Activated CD4-positive, alpha-beta T cell treated with anti-CD3 and anti-CD28 coated beads, Interleukin-2, Interleukin-4, amounts not matched to agents 100 ng/mL and 50 ng/mL, durations not matched to agents 16 hours and 8 hours (primary cell): ENCODE measurements at regions not wholly inside any gene's neighbourhood (a gene's known extent, or its start where the extent isn't known, plus 50 kb on each side); places are given as distances from the start of the nearest gene placed in this dataset.
"Not testable (repeated sequence)": the region's sequence is repeated elsewhere in the genome, so short reads cannot be mapped to it uniquely, and the experiment has no call there.

ENCODE experiments used
- DNase-seq: peaks from one replicate; pipeline ENCODE4 v3.0.0-alpha.2; 2020; ENCODE audit warnings: low spot score

DNA sequence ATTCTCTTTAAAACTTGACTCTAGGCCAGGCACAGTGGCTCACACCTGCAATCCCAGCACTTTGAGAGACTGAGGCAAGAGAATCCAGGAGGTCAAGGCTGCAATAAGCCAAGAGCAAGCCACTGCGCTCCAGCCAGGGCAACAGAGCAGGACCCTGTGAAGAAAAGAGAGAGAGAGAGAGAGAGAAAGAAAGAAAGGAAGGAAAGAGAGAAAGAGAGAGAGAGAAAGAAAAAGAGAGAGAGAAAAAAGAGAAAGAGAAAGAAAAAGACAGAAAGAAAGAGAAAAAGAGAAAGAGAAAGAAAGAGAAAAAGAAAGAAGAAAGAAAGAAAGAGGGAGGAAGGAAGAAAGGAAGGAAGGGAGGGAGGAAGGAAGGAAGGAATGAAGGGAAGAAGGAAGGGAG, 76.7 kb downstream of the RIN2 start:
- DNase-seq = no peak

DNA sequence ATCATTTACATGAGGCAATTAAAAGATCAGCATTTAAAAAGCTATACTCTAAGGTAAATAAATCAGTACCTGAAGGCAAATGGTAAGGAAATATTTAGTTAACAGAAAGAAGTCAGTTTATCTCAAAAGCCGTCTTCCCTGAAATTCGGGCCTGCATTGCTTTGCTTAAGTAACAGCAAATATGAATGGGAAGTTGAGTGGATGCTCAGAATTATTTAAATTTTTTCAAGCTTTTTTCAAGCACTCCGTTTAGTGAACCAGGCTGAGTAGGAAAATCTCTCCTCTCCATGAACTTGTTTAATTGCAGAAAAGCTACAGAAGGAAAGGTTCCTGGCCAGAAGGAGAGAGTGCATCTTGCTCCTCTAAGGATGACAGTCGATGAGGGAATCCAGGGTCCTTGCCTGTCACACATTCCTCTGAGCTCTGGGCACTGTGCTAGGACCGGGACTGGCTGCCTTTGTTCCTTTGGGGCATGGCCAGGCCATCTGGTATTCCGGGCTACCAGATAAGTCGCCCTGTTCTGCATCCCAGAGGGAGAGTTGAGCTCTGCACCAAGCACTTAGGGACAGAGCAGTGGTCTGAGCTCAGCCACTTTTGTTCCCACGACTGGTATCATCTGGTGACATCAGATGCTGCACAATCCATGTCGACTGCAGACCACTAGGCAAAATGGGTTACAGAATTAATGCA, 77.6 kb downstream of the RIN2 start:
- DNase-seq = no peak

DNA sequence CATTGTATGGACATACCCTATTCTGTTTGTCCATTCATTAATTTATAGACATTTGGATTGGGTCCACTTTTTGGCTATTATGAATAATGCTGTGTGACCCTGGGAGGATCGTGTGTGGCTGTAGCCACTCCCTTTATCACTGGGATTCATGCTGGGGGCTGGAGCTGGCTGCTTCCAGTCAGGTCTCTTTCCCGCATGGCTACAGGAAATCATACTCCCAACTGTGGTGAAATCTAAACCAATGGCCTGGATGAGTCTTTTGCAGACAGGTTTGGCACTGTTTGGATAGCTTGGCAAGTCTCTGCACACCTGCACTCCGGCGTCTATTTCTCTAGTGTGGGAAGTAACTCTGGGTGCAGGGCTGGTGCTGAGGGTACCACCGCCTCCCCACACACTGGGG, 80.4 kb downstream of the RIN2 start:
- DNase-seq = no peak

DNA sequence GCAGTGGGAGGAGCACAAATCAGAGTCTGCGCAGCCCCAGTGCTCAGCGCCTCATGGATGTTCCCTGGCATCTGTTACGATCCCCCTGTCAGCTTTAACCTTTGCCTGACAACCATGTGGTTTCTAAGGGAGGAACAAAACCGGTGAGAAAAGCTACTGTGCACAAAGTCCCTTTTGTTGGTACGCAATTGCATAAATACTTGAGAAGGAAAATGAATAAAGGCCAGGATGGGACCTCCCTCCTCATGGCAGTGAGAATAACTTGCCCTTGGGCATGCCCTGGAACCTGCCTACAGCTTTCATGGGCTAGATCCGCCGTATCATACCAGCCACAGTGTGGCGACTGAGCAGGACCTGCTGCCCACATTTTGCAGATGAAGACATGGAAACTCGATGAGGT, 81.0 kb downstream of the RIN2 start:
- DNase-seq = no peak

DNA sequence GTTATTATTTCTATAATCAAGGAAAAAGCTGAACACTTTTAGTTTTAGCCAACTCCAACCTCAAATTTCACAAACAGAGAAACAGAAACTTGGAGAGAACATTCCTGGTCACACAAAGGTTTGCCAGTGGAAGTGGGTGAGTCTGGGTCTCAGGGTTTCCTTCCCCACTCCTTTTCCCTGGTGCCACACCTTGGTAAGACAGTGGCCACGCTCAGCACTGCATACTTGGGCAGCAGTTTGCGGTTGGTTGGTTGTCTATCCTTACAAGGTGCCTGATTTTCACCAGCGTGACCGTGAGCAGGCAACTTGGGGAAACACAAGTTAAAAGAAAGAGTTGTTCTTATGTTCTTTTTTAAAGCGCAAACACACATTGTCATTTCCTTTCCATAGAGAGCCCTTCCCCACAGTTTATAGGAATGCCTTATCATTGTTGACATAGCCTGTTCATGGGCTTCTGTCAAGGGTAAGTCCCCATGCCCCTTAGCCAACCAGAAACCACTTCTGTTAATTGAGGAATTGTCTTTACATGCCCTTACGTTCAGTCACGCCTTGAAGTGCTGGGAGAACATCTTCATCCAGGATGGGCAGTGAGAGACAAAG, 82.2 kb downstream of the RIN2 start:
- DNase-seq = no peak

DNA sequence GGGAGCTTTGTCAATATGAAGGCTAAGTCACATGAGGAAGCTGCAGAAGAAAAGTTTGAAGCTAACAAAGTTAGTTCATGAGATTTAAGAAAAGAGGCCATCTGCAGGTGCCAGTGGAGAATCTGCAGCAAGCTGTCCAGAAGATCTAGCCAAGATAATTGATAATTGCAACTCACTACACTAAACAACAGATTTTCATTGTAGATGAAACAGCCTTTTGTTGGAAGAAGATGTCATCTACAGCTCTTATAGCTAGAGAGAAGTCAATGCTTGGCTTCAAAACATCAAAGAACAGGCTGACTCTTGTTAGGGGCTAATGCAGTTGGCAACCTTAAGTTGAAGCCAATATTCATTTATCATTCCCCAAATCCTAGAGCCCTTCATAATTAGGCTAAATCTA, 83.7 kb downstream of the RIN2 start:
- no peak for DNase-seq

DNA sequence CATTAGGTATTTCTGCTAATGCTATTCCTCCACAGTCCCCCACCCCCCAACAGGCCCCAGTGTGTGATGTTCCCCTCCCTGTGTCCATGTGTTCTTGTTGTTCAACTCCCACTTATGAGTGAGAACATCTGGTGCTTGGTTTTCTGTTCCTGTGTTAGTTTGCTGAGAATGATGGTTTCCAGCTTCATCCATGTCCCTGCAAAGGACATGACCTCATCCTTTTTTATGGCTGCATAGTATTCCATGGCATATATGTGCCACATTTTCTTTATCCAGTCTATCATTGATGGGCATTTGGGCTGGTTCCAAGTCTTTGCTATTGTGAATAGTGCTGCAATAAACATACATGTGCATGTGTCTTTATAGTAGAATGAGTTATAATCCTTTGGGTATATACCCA, 86.8 kb downstream of the RIN2 start:
- DNase-seq = not testable (repeated sequence)

DNA sequence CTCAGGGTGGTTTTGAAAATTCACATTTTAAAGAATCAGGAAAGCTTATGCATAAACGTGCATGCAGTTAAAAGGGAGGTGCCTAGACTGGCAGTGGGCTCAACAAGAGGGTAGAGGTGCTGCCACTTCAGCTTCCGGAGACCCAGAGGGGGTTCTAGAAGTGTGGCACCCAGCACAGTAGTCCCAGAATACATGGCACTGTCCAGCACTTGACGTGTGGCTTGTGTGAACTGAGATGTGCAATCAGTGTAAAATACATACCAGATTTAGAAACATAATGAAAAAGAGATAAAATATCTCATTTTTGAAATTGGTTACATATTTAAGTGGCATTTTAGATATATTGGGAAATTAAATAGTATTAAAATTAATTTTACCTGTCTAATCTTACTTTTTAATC, 89.3 kb downstream of the RIN2 start:
- DNase-seq = no peak

DNA sequence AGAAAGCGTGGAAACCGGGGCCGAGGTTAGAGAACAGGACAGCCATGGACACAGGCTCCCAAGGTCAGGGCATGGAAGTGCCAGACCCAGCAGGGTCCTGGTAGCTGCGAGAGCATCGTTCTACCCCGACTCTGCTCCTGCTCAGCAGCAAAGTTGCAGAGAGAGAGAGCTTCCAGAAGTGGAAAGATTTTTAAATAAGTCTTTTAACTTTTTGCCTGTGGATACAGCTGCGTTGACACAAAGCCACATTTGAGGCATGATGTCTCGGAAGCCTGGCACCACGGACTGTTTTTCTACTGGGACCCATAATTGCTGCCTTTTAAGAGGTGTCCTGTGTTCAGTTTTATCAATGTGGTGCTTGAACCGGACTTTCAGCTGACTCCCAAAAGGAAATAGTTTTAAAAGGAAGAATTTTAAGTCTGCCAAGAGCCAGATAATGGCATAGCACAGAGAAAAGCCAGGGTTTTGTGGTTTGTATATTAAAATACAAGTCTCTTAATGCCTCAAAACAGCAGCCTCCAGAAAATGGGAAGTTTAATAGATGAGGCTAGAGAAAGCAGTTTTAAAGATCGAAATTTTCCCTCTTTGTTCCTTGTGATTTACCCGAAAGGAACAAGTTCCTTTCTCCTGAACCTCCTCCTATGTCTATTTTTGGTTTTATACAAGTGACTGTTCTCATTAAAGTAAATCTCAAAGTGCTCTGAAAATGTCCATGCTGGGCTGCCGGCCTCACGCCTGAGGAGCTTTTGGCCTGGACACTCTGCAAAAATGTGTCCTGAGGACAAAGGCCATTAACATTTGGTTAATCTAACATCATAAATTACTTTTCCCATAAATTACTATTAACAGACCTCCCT, 91.5 kb downstream of the RIN2 start:
- no peak for DNase-seq

DNA sequence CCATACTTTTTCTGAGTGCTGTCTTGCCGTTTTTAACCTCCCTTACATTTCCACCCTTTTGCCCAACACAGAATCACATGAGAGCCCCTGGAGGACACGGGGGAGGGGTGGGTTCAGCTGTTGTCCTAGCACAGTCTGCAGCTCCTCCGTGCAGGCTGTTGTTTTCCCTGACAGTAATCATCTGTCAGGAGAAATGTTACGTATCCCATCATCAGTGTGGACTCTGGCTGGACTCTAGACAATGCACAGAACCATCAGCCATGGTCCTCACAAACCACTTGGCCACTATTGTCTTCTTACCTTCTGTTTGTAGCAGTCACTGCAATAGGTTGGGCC, 92.1 kb downstream of the RIN2 start:
- DNase-seq = no peak

DNA sequence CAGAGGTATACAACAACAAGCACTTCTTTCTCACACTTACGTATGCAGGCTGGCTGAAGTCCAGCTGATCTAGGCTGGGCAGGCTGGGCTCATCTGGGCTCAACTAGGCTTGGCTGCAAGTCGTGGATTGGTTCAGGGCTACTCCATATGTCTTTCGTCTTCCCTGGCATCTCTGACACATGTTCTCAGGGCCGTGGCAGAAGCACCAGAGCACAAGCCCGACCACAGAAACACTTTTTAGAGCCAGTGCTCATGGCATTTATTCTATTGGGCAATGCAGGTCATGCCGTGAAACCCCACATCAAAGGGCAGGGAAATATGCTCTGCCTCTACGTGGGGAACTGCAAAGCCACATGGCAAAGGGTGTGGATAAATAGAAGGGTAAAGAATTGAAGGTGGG, 93.8 kb downstream of the RIN2 start:
- no peak for DNase-seq

DNA sequence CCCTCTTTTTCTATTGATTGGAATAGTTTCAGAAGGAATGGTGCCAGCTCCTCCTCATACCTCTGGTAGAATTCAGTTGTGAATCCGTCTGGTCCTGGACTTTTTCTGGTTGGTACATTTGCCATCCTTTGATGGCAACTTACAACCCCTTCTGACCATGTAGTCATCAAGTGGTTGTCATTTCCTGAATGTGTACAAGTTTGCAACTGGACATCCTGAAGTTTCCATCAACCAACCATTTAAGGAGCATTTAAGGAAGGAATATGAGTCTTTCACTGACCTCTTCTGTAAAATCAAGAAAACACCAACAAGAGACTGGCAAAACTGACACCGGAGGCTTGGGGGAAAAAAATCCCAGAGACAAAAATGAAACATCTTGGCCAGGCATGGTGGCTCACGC, 97.4 kb downstream of the RIN2 start:
- DNase-seq = no peak

DNA sequence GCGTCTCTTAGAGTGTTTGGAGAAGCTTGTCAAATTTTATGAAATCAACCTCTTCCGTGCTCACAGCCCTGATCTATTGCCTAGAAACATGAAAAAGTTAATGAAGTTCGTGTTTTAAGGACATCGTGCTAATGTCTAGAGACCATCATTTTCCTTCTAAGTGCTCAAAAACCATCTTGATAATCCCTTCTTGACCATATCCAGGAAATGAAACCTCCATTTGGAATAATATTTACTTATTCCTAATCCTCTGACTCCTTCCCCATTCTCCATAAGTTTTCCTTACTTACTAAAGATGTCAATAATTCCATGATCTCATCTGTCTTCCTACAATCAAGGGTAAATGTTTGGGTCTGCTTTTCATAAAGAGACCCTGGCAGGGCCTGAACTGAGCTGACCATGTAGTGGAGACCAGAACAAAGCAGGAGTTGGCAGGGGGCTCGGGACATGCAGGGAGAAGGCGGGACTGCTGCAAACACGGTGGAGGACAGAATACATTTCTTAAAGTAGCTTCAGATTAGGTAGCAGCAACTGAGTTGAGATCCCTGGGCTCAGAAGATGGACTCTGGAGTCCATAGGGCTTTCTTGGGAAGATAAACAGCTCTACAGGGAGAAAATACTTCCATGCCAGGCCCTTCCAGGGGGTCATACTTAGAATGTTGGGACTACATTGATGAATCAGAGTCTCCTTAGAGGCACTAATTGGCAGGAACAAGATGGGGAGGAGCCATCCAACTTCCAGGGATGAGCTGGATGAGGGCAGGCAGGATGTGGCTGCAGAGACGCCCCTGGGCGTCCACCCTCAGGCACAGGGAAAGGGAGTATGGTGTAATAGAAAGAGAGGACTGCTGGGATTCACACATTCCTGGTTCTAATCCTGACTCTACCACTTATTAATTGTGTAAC, 100.7 kb downstream of the RIN2 start:
- DNase-seq = no peak

DNA sequence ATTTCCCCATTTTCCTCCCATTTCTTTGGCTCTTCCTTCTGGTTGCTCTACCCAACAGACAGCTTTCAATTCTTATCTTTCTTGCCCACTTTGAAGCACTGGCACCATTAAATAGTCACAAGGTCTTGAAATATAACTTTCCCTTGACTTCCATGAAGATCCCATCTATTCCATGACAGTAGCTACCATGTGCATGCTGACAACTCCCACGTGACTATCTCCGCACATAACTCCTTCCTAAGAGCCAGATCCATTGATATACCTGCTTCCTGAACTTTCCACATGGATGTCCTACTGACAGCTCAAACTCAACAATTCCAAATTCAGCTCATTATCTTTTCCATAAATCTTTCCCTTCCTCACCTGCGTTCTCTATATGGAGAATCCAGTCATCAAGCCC, 101.4 kb downstream of the RIN2 start:
- DNase-seq = no peak

DNA sequence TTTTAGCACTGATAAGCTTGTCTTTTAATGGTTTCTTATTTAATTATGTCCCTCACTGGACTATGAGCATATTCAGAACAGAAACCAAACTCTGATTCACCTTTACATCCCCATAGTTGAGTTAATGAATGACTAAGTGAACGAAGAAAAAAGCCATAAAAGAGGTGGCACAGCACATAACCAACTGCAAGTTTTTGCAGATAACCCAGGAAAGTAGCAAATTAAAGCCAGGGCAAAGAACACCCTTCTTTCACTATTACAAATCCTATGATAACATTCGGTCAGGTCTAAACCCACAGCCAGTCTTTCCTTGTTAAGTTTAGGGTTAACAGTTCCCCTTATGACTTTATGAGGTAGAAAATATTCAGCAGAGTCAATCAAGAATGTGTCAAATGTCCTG, 102.7 kb downstream of the RIN2 start:
- DNase-seq = peak; percentile 53

DNA sequence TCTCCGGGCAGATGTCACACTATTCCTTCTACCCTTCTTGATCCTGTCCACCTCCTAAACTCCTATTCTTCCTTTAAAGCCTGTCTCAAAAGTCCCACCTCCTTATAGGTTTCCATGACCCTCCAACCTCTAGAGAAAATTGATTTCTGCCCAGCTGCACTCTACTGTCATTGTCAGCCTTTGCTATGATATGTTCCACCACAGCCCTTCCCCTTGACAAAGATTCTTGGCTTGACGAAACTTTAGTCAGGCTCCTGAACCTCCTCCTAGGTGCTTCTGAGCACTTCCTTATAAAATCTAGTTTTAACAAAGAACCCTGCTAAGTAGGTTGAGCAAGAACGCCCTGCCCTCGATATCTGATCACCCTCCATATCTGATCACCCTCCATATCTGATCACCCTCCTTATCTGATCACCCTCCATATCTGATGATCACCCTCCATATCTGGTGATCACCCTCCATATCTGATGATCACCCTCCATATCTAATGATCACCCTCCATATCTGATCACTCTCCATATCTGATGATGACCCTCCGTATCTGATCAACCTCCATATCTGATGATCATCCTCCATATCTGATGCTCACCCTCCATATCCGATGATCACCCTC, 103.2 kb downstream of the RIN2 start:
- DNase-seq = no peak

DNA sequence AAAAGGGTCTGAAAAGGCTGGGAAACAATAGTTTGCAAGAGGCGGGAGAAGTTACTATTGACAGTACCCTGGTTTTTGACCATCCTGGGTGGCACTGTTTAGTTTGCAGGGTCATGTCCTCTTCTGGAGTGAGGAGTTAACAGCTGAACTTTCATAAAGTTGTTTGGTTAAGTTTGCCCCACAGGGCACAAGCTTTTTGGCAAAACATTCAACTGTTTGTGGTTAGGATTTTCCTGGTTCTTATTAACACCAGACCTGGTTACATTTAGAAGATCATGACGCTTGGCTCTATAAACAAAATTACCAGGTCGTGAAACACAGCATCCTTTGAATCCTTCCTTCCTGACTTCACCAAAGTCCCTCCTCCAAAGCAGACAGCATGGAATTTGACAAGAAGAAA, 106.1 kb downstream of the RIN2 start:
- DNase-seq = no peak

DNA sequence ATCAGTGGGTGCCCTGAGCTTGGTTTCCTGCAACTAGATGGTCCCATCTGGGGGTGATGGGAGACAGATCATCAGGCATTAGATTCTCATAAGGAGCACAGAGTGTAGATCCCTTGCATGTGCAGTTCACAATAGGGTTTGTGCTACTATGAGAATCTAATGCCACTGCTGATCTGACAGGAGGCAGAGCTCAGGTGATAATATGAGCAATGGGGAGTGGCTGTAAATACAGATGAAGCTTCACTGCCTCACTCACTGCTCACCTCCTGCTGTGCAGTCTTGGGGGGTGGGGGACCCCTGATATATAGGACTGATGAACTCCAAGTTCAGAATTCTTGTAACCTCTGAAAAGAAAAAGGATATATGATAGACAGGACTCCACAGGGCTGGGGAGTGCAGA, 108.0 kb downstream of the RIN2 start:
- no peak for DNase-seq

DNA sequence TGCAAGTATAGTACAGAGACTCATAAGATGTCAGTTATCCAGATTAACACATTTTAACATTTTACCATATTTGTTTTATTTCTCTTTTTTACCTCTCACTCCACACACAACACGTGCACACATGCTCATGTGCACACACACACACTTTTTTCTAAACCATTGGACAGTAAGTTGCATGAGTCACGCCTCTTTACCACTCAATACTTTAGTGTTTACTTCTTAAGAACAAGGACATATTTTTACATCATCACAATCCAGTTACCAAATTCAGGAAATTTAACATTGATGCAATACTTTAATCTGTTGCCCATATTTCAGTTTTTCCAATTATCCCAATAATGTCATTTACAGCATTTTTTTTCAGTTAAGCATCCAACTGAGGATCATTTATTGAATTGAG, 109.0 kb downstream of the RIN2 start:
- DNase-seq = no peak

DNA sequence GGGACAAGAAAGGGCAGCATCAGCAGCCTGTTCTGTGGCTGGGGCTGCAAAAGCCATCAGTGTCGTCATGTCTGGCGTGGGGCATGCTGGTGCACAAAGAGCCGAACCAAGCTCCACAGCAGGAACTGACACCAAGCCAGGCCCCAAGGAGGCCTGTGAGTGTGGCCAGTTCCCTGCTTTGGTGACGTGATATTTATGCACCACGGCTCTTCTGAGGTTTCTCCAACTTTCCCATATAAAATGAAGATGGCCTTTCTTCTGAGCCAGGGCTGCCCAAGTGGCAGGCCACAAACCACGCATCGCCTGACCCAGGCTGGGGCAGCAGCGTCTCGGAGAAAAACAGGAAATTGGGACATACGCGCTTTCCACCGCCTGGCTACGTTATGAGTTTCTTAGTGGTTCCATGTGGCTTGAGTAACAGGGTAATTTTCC, 109.9 kb downstream of the RIN2 start:
- DNase-seq = no peak

DNA sequence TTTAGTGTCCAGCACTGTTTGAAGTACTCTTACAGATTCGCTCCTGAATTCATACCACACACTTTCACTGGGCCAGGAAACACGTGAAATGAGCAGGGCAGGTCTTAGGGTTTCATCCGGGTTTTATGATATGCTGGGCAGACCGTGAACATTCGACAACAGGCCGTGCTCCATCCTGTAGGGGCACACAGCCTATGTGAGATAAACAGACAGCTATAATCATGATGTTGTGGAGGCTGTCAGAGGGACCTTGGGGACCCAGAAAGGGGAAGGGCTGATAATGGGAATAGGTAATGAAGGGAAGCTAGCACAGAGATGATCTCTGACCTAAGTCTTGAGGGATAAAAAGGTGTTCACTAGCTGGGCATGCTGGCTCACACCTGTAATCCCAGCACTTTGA, 110.4 kb downstream of the RIN2 start:
- DNase-seq = no peak

DNA sequence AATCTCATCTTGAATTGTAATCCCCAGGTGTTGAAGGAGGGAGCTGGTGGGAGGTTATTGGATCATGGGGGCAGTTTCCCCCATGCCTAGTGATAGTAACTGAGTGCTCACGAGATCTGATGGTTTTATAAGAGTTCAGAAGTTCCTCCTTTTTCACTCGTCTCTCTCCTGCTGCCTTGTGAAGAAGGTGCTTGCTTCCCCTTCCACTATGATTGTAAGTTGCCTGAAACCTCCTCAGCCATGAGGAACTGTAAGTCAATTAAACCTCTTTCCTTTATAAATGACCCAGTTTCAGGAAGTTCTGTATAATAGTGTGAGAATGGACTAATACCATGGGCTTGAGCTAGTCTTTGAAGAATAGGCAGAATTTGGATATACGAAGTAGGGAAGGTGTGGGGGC, 113.9 kb downstream of the RIN2 start:
- no peak for DNase-seq
